ENCODE measurements at regions not wholly inside any gene's neighbourhood (a gene's known extent, or its start where the extent isn't known, plus 50 kb on each side); places are given as distances from the start of the nearest gene placed in this dataset.

GRCh38 chr15:62799037-62799436 lies 243.5 kb upstream of the TPM1 start:
- Mint-ChIP-seq H3K9me3 (no peaks in the 10 kb centered on the region), H3K36me3 (no peaks in the 10 kb centered on the region; the same call in 1 of the 2 replicates), H3K27ac (no peak overlapping the region), H3K4me1 (no peaks in the 10 kb centered on the region; the same call in 1 of the 2 replicates), H3K4me3 (no peak overlapping the region), H3K27me3 (ENCODE audit: low read depth) (no peaks in the 10 kb centered on the region)
- TF ChIP-seq NR3C1 (CRISPR knock-in tag; conservative IDR thresholded peaks at IDR 0.05; ENCODE audit: low read depth) (no peak), JAZF1 (CRISPR knock-in tag; IDR thresholded peaks at IDR 0.05) (no peak), TEAD4 (CRISPR knock-in tag; IDR thresholded peaks at IDR 0.05) (no peak), MYBL2 (CRISPR knock-in tag; IDR thresholded peaks at IDR 0.05) (no peak), PREB (CRISPR knock-in tag; IDR thresholded peaks at IDR 0.05; ENCODE audit: borderline replicate concordance) (no peak), RORB (CRISPR knock-in tag; IDR thresholded peaks at IDR 0.05) (no peak), ESRRA (CRISPR knock-in tag; IDR thresholded peaks at IDR 0.05; ENCODE audit: borderline replicate concordance) (no peak), ZNF396 (CRISPR knock-in tag; IDR thresholded peaks at IDR 0.05; ENCODE audit: borderline replicate concordance) (no peak), ZBTB21 (CRISPR knock-in tag; IDR thresholded peaks at IDR 0.05; ENCODE audit: borderline replicate concordance) (no peak), IRF1 (CRISPR knock-in tag; IDR thresholded peaks at IDR 0.05) (no peak), SMAD4 (CRISPR knock-in tag; IDR thresholded peaks at IDR 0.05) (no peak), ZBTB43 (CRISPR knock-in tag; IDR thresholded peaks at IDR 0.05) (no peak), GTF2I (CRISPR knock-in tag; conservative IDR thresholded peaks at IDR 0.05) (no peak), SOX15 (CRISPR knock-in tag; IDR thresholded peaks at IDR 0.05) (no peak), RELA (CRISPR knock-in tag; IDR thresholded peaks at IDR 0.05; ENCODE audit: borderline replicate concordance) (no peak), ZSCAN18 (CRISPR knock-in tag; IDR thresholded peaks at IDR 0.05) (no peak), ZNF423 (CRISPR knock-in tag; IDR thresholded peaks at IDR 0.05) (no peak), MXD4 (CRISPR knock-in tag; IDR thresholded peaks at IDR 0.05; ENCODE audit: borderline replicate concordance) (no peak), TCF7 (CRISPR knock-in tag; IDR thresholded peaks at IDR 0.05; ENCODE audit: low read depth) (no peak), SP1 (CRISPR knock-in tag; conservative IDR thresholded peaks at IDR 0.05) (no peak)
- POLR2A ChIA-PET, result no interaction called here
- CTCF ChIA-PET, result interaction anchor here (1.4 kb wide), 1 partner anchor 17 kb away, joined by 3 read pairs; no protein-coding TSS in a partner anchor
- ATAC-seq, result no peak
- DNase-seq (ENCODE audit: low spot score), result no peak

- Mint-ChIP-seq H3K9me3 (no peaks in the 10 kb centered on the region), H3K4me3 (no peak overlapping the region), H3K27ac (no peak overlapping the region), H3K4me1 (no peaks in the 10 kb centered on the region; the same call in 1 of the 2 replicates), H3K36me3 (no peaks in the 10 kb centered on the region; the same call in 1 of the 2 replicates), H3K27me3 (ENCODE audit: low read depth) (no peaks in the 10 kb centered on the region)
- DNase-seq (ENCODE audit: low spot score) (no peak), ATAC-seq (no peak)
- POLR2A ChIA-PET, result no interaction called here
- CTCF ChIA-PET, result interaction anchor here (1.4 kb wide), 1 partner anchor 18 kb away, joined by 3 read pairs; no protein-coding TSS in a partner anchor
- TF ChIP-seq IRF1 (CRISPR knock-in tag; IDR thresholded peaks at IDR 0.05) (no peak), RORB (CRISPR knock-in tag; IDR thresholded peaks at IDR 0.05) (no peak), NFE2L1 (CRISPR knock-in tag; IDR thresholded peaks at IDR 0.05) (no peak), KAT7 (CRISPR knock-in tag; IDR thresholded peaks at IDR 0.05; ENCODE audit: borderline replicate concordance) (no peak), ZBTB21 (CRISPR knock-in tag; IDR thresholded peaks at IDR 0.05; ENCODE audit: borderline replicate concordance) (no peak), ZNF512 (CRISPR knock-in tag; IDR thresholded peaks at IDR 0.05; ENCODE audit: borderline replicate concordance) (no peak), ZBTB43 (CRISPR knock-in tag; IDR thresholded peaks at IDR 0.05) (no peak), GRHL2 (CRISPR knock-in tag; IDR thresholded peaks at IDR 0.05; ENCODE audit: insufficient replicate concordance, severe bottlenecking) (no peak), E2F4 (CRISPR knock-in tag; IDR thresholded peaks at IDR 0.05; ENCODE audit: borderline replicate concordance, low read depth) (no peak), NR1H2 (CRISPR knock-in tag; IDR thresholded peaks at IDR 0.05) (no peak), CREB1 (CRISPR knock-in tag; IDR thresholded peaks at IDR 0.05) (no peak)
These were observed 242.6 kb upstream of the TPM1 start for GRCh38 chr15:62799919-62800318.
